ENCODE measurements at regions not wholly inside any gene's neighbourhood (a gene's known extent, or its start where the extent isn't known, plus 50 kb on each side); places are given as distances from the start of the nearest gene placed in this dataset.

- no peak for DNase-seq (ENCODE audit: low read depth)
Measured at GRCh38 chr11:128219731-128220120, 367.6 kb downstream of the ETS1 start.

- no peak for DNase-seq (ENCODE audit: low read depth)
Measured at GRCh38 chr11:128216198-128216597, 371.2 kb downstream of the ETS1 start.

GRCh38 chr11:128215238-128215882, 372.0 kb downstream of the ETS1 start:
- no peak for DNase-seq (ENCODE audit: low read depth)

GRCh38 chr11:128214263-128214662, 373.1 kb downstream of the ETS1 start:
- no peak for DNase-seq (ENCODE audit: low read depth)

- DNase-seq (ENCODE audit: low read depth) = no peak
Measured at GRCh38 chr11:128213461-128213860, 373.9 kb downstream of the ETS1 start.

GRCh38 chr11:128212324-128212723, 375.0 kb downstream of the ETS1 start:
- DNase-seq (ENCODE audit: low read depth) = no peak

- DNase-seq (ENCODE audit: low read depth) = no peak
Measured at GRCh38 chr11:128210148-128210940, 377.0 kb downstream of the ETS1 start.

- no peak for DNase-seq (ENCODE audit: low read depth)
Measured at GRCh38 chr11:128209138-128209435, 378.3 kb downstream of the ETS1 start.

- no peak for DNase-seq (ENCODE audit: low read depth)
Measured at GRCh38 chr11:128208329-128209137, 378.8 kb downstream of the ETS1 start.

GRCh38 chr11:128207861-128208321, 379.5 kb downstream of the ETS1 start:
- DNase-seq (ENCODE audit: low read depth) = no peak

GRCh38 chr11:128206461-128206860, 380.9 kb downstream of the ETS1 start:
- DNase-seq (ENCODE audit: low read depth) = no peak

GRCh38 chr11:128205796-128206195, 381.6 kb downstream of the ETS1 start:
- no peak for DNase-seq (ENCODE audit: low read depth)

GRCh38 chr11:128204898-128205297, 382.5 kb downstream of the ETS1 start:
- no peak for DNase-seq (ENCODE audit: low read depth)

- DNase-seq (ENCODE audit: low read depth) = no peak
Measured at GRCh38 chr11:128201801-128202200, 385.6 kb downstream of the ETS1 start.

- DNase-seq (ENCODE audit: low read depth) = no peak
Measured at GRCh38 chr11:128201009-128201408, 386.3 kb downstream of the ETS1 start.

GRCh38 chr11:128200467-128200866, 386.9 kb downstream of the ETS1 start:
- no peak for DNase-seq (ENCODE audit: low read depth)

GRCh38 chr11:128198216-128198772, 389.1 kb downstream of the ETS1 start:
- no peak for DNase-seq (ENCODE audit: low read depth)

GRCh38 chr11:128196235-128196634, 391.1 kb downstream of the ETS1 start:
- no peak for DNase-seq (ENCODE audit: low read depth)

- no peak for DNase-seq (ENCODE audit: low read depth)
Measured at GRCh38 chr11:128195756-128196155, 391.6 kb downstream of the ETS1 start.

- no peak for DNase-seq (ENCODE audit: low read depth)
Measured at GRCh38 chr11:128195057-128195751, 392.2 kb downstream of the ETS1 start.

- no peak for DNase-seq (ENCODE audit: low read depth)
Measured at GRCh38 chr11:128194216-128194615, 393.1 kb downstream of the ETS1 start.

- no peak for DNase-seq (ENCODE audit: low read depth)
Measured at GRCh38 chr11:128193615-128194014, 393.7 kb downstream of the ETS1 start.
